ENCODE measurements at regions not wholly inside any gene's neighbourhood (a gene's known extent, or its start where the extent isn't known, plus 50 kb on each side); places are given as distances from the start of the nearest gene placed in this dataset.

GRCh38 chr9:1757186-1757585 is 258.0 kb upstream of the SMARCA2 start:
- H3K27me3 ChIP-seq (ENCODE audit: low read length): no peaks in the 10 kb centered on the region
- H3K9me2 ChIP-seq (replicated peaks; ENCODE audit: low read length): no peaks in the 10 kb centered on the region
- BruUV-seq (replicated peaks): no TSS peak
- TF ChIP-seq EZH2 (IDR thresholded peaks at IDR 0.05; ENCODE audit: low read length, unreplicated experiment): no peak
- TF ChIP-seq CTCF (conservative IDR thresholded peaks at IDR 0.05; ENCODE audit: low read depth, low read length): no peak
- TF ChIP-seq EZH2phosphoT487 (IDR thresholded peaks at IDR 0.05; ENCODE audit: borderline replicate concordance, low read length): no peak
- ATAC-seq (no peak), DNase-seq (no peak)
- CTCF ChIA-PET: no interaction called here
- H2AFZ ChIP-seq (ENCODE audit: low read length): no peak overlapping the region
- H3K36me3 ChIP-seq (ENCODE audit: low read depth, low read length): no peaks in the 10 kb centered on the region
- H3K27ac ChIP-seq (ENCODE audit: low read length): no peak overlapping the region
- POLR2A ChIA-PET (ENCODE audit: unreplicated experiment): no interaction called here
- no peaks in the 10 kb centered on the region for H3K9me3 ChIP-seq (ENCODE audit: low read length)
- no peaks in the 10 kb centered on the region for H3F3A ChIP-seq (ENCODE audit: low read length, unreplicated experiment)
- intact Hi-C loops (cut with micrococcal nuclease): no loop called here
- no peak overlapping the region for H3K4me3 ChIP-seq (ENCODE audit: low read length)
- H3K4me1 ChIP-seq (ENCODE audit: insufficient read depth, low read length): no peaks in the 10 kb centered on the region
- no peak overlapping the region for H3K9ac ChIP-seq (ENCODE audit: low read length)
- no peaks in the 10 kb centered on the region for H3K79me2 ChIP-seq (ENCODE audit: low read length)
- no peaks in the 10 kb centered on the region for H4K20me1 ChIP-seq (ENCODE audit: low read length)
- H3K4me2 ChIP-seq (ENCODE audit: low read length): no peak overlapping the region

GRCh38 chr9:1759009-1759408 is 256.1 kb upstream of the SMARCA2 start:
- ChIA-PET POLR2A (ENCODE audit: unreplicated experiment) (no interaction called here), CTCF (no interaction called here)
- Histone ChIP-seq H3K9ac (ENCODE audit: low read length) (no peak overlapping the region), H3K27ac (ENCODE audit: low read length) (no peak overlapping the region), H3K4me3 (ENCODE audit: low read length) (no peak overlapping the region), H3K9me2 (replicated peaks; ENCODE audit: low read length) (no peaks in the 10 kb centered on the region), H3K36me3 (ENCODE audit: low read depth, low read length) (no peaks in the 10 kb centered on the region), H3K4me1 (ENCODE audit: insufficient read depth, low read length) (no peaks in the 10 kb centered on the region), H3K9me3 (ENCODE audit: low read length) (no peaks in the 10 kb centered on the region), H4K20me1 (ENCODE audit: low read length) (no peaks in the 10 kb centered on the region), H3K27me3 (ENCODE audit: low read length) (no peaks in the 10 kb centered on the region), H3F3A (ENCODE audit: low read length, unreplicated experiment) (no peaks in the 10 kb centered on the region), H2AFZ (ENCODE audit: low read length) (no peak overlapping the region), H3K4me2 (ENCODE audit: low read length) (no peak overlapping the region), H3K79me2 (ENCODE audit: low read length) (no peaks in the 10 kb centered on the region)
- no peak for ATAC-seq
- no TSS peak for BruUV-seq (replicated peaks)
- intact Hi-C loops (cut with micrococcal nuclease): no loop called here
- no peak for TF ChIP-seq EZH2phosphoT487 (IDR thresholded peaks at IDR 0.05; ENCODE audit: borderline replicate concordance, low read length)
- no peak for TF ChIP-seq CTCF (conservative IDR thresholded peaks at IDR 0.05; ENCODE audit: low read depth, low read length)
- TF ChIP-seq EZH2 (IDR thresholded peaks at IDR 0.05; ENCODE audit: low read length, unreplicated experiment): no peak
- DNase-seq: no peak

- H3K9ac ChIP-seq (ENCODE audit: low read length): no peak overlapping the region
- TF ChIP-seq CTCF (conservative IDR thresholded peaks at IDR 0.05; ENCODE audit: low read depth, low read length) (no peak), EZH2phosphoT487 (IDR thresholded peaks at IDR 0.05; ENCODE audit: borderline replicate concordance, low read length) (no peak), EZH2 (IDR thresholded peaks at IDR 0.05; ENCODE audit: low read length, unreplicated experiment) (no peak)
- H2AFZ ChIP-seq (ENCODE audit: low read length): no peak overlapping the region
- H3F3A ChIP-seq (ENCODE audit: low read length, unreplicated experiment): no peaks in the 10 kb centered on the region
- no peaks in the 10 kb centered on the region for H3K79me2 ChIP-seq (ENCODE audit: low read length)
- no peak overlapping the region for H3K4me3 ChIP-seq (ENCODE audit: low read length)
- no peaks in the 10 kb centered on the region for H3K4me1 ChIP-seq (ENCODE audit: insufficient read depth, low read length)
- H3K27me3 ChIP-seq (ENCODE audit: low read length): no peaks in the 10 kb centered on the region
- no peaks in the 10 kb centered on the region for H3K9me2 ChIP-seq (replicated peaks; ENCODE audit: low read length)
- H4K20me1 ChIP-seq (ENCODE audit: low read length): no peaks in the 10 kb centered on the region
- DNase-seq: peak; percentile 16
- ChIA-PET CTCF (no interaction called here), POLR2A (ENCODE audit: unreplicated experiment) (no interaction called here)
- no peak for ATAC-seq
- no TSS peak for BruUV-seq (replicated peaks)
- no peak overlapping the region for H3K27ac ChIP-seq (ENCODE audit: low read length)
- H3K9me3 ChIP-seq (ENCODE audit: low read length): no peaks in the 10 kb centered on the region
- H3K36me3 ChIP-seq (ENCODE audit: low read depth, low read length): no peaks in the 10 kb centered on the region
- intact Hi-C loops (cut with micrococcal nuclease): no loop called here
- H3K4me2 ChIP-seq (ENCODE audit: low read length): no peak overlapping the region
Observed at GRCh38 chr9:1759771-1760300, 255.3 kb upstream of the SMARCA2 start.
